SK-N-MC (cell line): ENCODE measurements at regions not wholly inside any gene's neighbourhood (a gene's known extent, or its start where the extent isn't known, plus 50 kb on each side); places are given as distances from the start of the nearest gene placed in this dataset.

Source experiments
- DNase-seq: peaks from one replicate; pipeline ENCODE4 v3.0.0-alpha.2; 2011; ENCODE audit warnings: low read depth, low spot score
- H3K27ac ChIP-seq: fragments of 200-600 bp; sonication (generic); 2 replicates; pipeline ENCODE4 v1.5.1; 2016; ENCODE audit warnings: mixed run types
- H3K36me3 ChIP-seq: fragments of 200-600 bp; sonication (generic); 2 replicates; pipeline ENCODE4 v1.6.1; 2017; ENCODE audit warnings: antibody characterized with exemption, low read length, mixed read lengths; ENCODE audit not compliant: insufficient read depth
- H3K4me3 ChIP-seq: fragments of 200-600 bp; sonication (generic); 2 replicates; pipeline ENCODE4 v1.5.1; 2016
- H3K9ac ChIP-seq: fragments of 200-600 bp; sonication (generic); 2 replicates; pipeline ENCODE4 v1.8.0; 2017; ENCODE audit warnings: mixed run types, mixed read lengths; ENCODE audit not compliant: insufficient read length
- H3K9me3 ChIP-seq: fragments of 200-600 bp; sonication (generic); 2 replicates; pipeline ENCODE4 v1.6.1; 2017; ENCODE audit warnings: low read depth, mild to moderate bottlenecking, antibody characterized with exemption, low read length, moderate library complexity, mixed read lengths
- EZH2 ChIP-seq: fragments of 200-600 bp; sonication (generic); IDR thresholded peaks from one replicate; pipeline ENCODE4 v1.6.1; 2017; ENCODE audit warnings: antibody characterized with exemption
- FOXP2 ChIP-seq: optimal IDR thresholded peaks from 2 replicates; pipeline ENCODE3; 2011; ENCODE audit warnings: mild to moderate bottlenecking, moderate library complexity; ENCODE audit not compliant: insufficient read depth; ENCODE audit errors: extremely low read length, control extremely low read depth
- POLR2AphosphoS5 ChIP-seq: IDR thresholded peaks from 2 replicates; pipeline ENCODE4 v1.6.1; 2012; ENCODE audit warnings: mild to moderate bottlenecking, low read depth, low read length, borderline replicate concordance

- H3K9ac ChIP-seq: no peak overlapping the region
- H3K9me3 ChIP-seq: no peaks in the 10 kb centered on the region
- H3K36me3 ChIP-seq: no peaks in the 10 kb centered on the region
- DNase-seq: no peak
- TF ChIP-seq POLR2AphosphoS5 (no peak), EZH2 (no peak), FOXP2 (no peak)
- no peak overlapping the region for H3K4me3 ChIP-seq
- no peak overlapping the region for H3K27ac ChIP-seq
Observed at GRCh38 chr5:5089895-5090649, 50.1 kb upstream of the ADAMTS16 start.
